ENCODE measurements at regions not wholly inside any gene's neighbourhood (a gene's known extent, or its start where the extent isn't known, plus 50 kb on each side); places are given as distances from the start of the nearest gene placed in this dataset.
"Not testable (repeated sequence)": the region's sequence is repeated elsewhere in the genome, so short reads cannot be mapped to it uniquely, and the experiment has no call there.

DNA sequence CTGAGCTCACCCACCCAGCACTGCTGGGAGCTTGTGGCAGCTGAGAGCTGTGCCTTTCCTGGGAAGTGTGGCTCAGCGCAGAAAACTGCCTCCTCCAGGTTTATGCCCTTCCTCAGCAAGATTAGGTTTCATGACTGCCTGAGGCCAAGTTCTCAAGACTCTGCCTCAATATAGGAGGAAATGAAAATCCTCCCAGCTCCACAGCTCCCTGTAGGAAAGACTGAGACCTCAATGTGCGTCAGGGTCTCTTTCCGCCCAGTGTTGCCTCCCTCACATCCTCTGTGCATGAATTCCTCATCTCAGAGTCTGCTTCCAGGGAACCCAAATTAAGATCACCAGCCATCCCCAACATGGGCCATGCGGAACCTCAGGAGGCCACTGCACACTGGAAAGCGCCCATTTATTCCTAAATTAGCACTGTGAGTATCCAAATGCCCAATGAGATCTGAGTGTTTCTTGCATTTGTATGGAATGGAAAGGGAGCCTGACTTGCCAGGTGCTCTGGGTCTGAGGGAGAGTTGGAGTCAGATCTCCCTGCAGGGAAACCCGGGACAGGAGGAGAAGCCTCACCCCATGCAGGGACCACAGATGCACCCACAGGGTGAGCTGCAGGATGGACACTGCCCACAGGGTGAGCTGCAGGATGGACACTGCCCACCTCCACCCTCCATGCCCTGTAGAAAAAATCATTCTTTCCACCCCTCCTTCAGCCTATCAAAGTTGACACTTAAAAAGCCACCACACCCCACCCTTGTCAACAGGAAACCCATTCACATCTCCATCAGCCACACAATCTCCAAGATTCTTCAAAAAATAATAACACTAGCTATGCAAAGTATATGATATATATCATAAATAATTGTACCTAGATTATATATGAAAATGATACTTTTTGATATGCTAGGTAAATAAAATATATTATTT, 97.4 kb upstream of the IGLL5 start:
- Histone ChIP-seq H3K4me1 (ENCODE audit: control insufficient read depth, low read depth, low read length) (no peaks in the 10 kb centered on the region), H3K9me3 (ENCODE audit: control insufficient read depth, low read depth, low read length) (no peaks in the 10 kb centered on the region), H3K36me3 (ENCODE audit: control insufficient read depth, low read depth, low read length) (no peaks in the 10 kb centered on the region), H3K27me3 (ENCODE audit: control insufficient read depth, insufficient read depth, low read length) (peaks cover 19% of the 10 kb centered on the region), H3K27ac (ENCODE audit: low read length) (no peak overlapping the region), H3K9ac (ENCODE audit: low read length) (no peak overlapping the region), H3K4me3 (ENCODE audit: low read length) (no peak overlapping the region)

DNA sequence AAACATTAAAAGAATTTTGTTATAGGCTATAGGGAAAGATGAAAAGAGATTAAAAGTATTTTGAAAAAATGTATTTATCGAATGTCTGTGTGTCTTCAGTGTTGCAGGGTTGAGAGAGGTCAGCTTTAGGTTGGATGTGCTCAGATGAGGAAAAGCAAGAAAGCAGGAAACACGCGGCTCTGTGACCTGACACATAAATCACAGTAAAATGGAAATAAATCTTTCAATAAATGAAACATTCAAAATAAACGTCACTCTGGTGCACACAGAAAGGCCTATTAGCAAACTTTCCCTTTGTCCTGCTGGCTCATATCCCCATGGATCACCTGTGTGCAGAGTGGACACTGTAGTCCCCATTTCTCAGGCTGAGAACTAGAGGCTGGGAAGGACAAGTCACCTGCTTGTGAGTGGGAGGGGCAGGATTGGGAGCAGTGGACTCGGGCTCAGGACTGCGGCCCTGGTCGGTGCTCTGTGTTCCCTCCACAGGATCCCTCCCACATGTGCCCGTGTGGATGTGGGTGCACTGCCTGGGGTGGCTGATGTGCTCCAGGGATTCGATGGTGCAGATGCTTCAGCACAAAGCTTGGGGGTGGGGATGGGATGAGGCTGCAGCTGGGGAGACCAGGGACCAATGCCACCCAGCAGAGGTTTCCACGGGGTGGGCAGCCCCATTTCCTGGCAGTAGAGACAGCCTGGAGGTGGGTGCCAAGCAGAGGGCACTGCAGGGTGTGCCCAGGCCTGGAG, 96.0 kb upstream of the IGLL5 start:
- Histone ChIP-seq H3K9ac (ENCODE audit: low read length) (no peak overlapping the region), H3K27ac (ENCODE audit: low read length) (no peak overlapping the region), H3K36me3 (ENCODE audit: control insufficient read depth, low read depth, low read length) (no peaks in the 10 kb centered on the region), H3K4me1 (ENCODE audit: control insufficient read depth, low read depth, low read length) (no peaks in the 10 kb centered on the region), H3K9me3 (ENCODE audit: control insufficient read depth, low read depth, low read length) (no peaks in the 10 kb centered on the region), H3K27me3 (ENCODE audit: control insufficient read depth, insufficient read depth, low read length) (peaks cover 26% of the 10 kb centered on the region), H3K4me3 (ENCODE audit: low read length) (no peak overlapping the region)

DNA sequence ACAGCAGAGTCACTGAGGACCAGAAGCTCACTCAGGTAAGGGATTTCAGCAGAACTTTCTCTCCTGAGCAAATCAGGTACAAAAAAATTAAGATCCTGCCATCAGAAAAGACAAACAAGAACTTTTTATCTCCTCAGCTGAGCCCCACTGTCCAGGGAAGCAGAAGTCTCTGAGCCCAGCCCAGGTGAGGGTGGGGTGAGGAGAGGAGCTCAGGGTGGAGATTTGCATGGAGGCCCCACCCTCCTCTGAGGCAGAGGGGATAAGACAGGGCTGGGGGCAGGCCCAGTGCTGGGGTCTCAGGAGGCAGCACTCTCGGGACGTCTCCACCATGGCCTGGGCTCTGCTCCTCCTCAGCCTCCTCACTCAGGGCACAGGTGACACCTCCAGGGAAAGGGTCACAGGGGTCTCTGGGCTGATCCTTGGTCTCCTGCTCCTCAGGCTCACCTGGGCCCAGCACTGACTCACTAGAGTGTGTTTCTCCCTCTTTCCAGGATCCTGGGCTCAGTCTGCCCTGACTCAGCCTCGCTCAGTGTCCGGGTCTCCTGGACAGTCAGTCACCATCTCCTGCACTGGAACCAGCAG, 95.3 kb upstream of the IGLL5 start:
- not testable (repeated sequence) for H3K36me3 ChIP-seq (ENCODE audit: control insufficient read depth, low read depth, low read length); H3K27ac ChIP-seq (ENCODE audit: low read length); H3K9ac ChIP-seq (ENCODE audit: low read length); H3K4me1 ChIP-seq (ENCODE audit: control insufficient read depth, low read depth, low read length); H3K9me3 ChIP-seq (ENCODE audit: control insufficient read depth, low read depth, low read length); H3K4me3 ChIP-seq (ENCODE audit: low read length)
- H3K27me3 ChIP-seq (ENCODE audit: control insufficient read depth, insufficient read depth, low read length), result peaks cover 28% of the 10 kb centered on the region

DNA sequence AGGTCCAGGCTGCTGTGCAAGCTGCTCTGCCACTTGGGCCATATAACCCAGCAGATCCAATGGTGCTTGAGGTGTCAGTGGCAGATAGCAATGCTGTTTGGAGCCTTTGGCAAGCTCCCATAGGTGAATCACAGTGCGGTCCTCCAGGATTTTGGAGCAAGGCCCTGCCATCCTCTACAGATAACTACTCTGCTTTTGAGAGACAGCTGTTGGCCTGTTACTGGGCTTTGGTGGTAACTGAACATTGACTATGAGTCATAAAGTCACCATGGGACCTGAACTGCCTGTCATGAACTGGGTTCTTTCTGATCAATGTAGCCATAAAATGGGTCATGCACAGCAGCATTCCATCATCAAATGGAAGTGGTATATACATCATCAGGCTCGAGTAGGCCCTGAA, 92.0 kb upstream of the IGLL5 start:
- H3K27ac ChIP-seq (ENCODE audit: low read length); H3K36me3 ChIP-seq (ENCODE audit: control insufficient read depth, low read depth, low read length); H3K4me3 ChIP-seq (ENCODE audit: low read length); H3K4me1 ChIP-seq (ENCODE audit: control insufficient read depth, low read depth, low read length); H3K9ac ChIP-seq (ENCODE audit: low read length); H3K9me3 ChIP-seq (ENCODE audit: control insufficient read depth, low read depth, low read length): not testable (repeated sequence)
- H3K27me3 ChIP-seq (ENCODE audit: control insufficient read depth, insufficient read depth, low read length), result peaks cover 44% of the 10 kb centered on the region

DNA sequence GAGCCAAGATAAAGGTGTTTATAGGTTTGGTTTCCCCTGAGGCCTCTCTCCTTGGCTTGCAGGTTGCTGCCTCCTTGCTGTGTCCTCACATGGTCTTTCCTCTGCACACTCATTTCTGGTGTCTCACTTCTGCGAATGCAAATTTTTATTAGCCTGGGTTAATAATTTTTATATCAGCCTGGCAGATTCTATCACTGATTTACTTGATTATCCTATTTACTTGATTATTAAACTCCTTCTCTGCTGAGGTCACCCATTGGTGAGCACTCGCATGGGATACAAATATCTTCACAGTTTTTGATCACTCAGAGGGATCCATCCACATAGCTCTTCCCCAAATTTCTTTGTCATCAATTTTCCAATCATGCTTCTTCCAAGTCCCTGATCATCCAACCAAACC, 90.9 kb upstream of the IGLL5 start:
- H3K27me3 ChIP-seq (ENCODE audit: control insufficient read depth, insufficient read depth, low read length), result peaks cover 47% of the 10 kb centered on the region
- no peaks in the 10 kb centered on the region for H3K36me3 ChIP-seq (ENCODE audit: control insufficient read depth, low read depth, low read length)
- no peak overlapping the region for H3K4me3 ChIP-seq (ENCODE audit: low read length)
- H3K27ac ChIP-seq (ENCODE audit: low read length), result no peak overlapping the region
- no peaks in the 10 kb centered on the region for H3K9me3 ChIP-seq (ENCODE audit: control insufficient read depth, low read depth, low read length)
- H3K4me1 ChIP-seq (ENCODE audit: control insufficient read depth, low read depth, low read length), result no peaks in the 10 kb centered on the region
- no peak overlapping the region for H3K9ac ChIP-seq (ENCODE audit: low read length)

DNA sequence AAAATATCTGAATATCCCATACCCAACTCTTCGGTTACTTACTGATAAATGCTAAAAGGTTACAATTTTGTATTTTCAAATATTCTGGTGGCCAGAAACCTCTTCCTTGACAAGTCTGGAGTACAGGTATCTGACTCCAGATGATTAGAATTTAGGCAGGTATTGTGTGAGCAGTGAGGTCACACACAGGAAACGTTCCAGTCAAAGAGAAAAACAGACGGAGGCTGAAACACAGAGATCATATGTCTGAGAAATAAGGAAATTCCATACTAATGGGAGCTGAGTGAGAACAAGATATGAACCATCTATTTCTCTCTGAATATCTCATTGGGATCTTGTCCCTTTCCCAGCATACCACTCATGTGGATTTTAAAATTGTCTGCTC, 89.4 kb upstream of the IGLL5 start:
- Histone ChIP-seq H3K4me3 (ENCODE audit: low read length) (no peak overlapping the region), H3K27ac (ENCODE audit: low read length) (no peak overlapping the region), H3K36me3 (ENCODE audit: control insufficient read depth, low read depth, low read length) (no peaks in the 10 kb centered on the region), H3K9ac (ENCODE audit: low read length) (no peak overlapping the region), H3K9me3 (ENCODE audit: control insufficient read depth, low read depth, low read length) (no peaks in the 10 kb centered on the region), H3K4me1 (ENCODE audit: control insufficient read depth, low read depth, low read length) (no peaks in the 10 kb centered on the region), H3K27me3 (ENCODE audit: control insufficient read depth, insufficient read depth, low read length) (peaks cover 51% of the 10 kb centered on the region)

DNA sequence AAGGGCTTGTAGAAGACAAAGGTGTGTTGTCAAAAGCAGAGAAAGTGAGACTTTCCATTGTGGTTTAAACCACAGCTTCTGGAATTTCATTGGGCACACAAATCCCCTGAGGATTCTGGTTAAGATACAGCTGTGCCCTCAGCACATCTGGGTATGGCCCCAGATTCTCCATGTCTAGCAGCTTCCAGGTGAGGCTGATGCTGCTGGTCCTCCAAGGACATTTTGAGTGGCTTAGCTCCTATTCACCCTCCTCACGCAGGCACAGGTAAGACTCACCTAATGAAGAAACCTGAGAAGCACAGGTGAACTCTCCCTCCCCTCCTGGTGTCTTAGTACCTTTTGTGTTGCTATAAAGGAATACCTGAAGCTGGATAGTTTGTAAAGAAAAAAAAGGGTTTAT, 88.9 kb upstream of the IGLL5 start:
- H3K27ac ChIP-seq (ENCODE audit: low read length), result no peak overlapping the region
- H3K4me1 ChIP-seq (ENCODE audit: control insufficient read depth, low read depth, low read length), result no peaks in the 10 kb centered on the region
- H3K27me3 ChIP-seq (ENCODE audit: control insufficient read depth, insufficient read depth, low read length), result peaks cover 54% of the 10 kb centered on the region
- H3K9ac ChIP-seq (ENCODE audit: low read length), result no peak overlapping the region
- no peaks in the 10 kb centered on the region for H3K36me3 ChIP-seq (ENCODE audit: control insufficient read depth, low read depth, low read length)
- no peak overlapping the region for H3K4me3 ChIP-seq (ENCODE audit: low read length)
- H3K9me3 ChIP-seq (ENCODE audit: control insufficient read depth, low read depth, low read length), result no peaks in the 10 kb centered on the region

DNA sequence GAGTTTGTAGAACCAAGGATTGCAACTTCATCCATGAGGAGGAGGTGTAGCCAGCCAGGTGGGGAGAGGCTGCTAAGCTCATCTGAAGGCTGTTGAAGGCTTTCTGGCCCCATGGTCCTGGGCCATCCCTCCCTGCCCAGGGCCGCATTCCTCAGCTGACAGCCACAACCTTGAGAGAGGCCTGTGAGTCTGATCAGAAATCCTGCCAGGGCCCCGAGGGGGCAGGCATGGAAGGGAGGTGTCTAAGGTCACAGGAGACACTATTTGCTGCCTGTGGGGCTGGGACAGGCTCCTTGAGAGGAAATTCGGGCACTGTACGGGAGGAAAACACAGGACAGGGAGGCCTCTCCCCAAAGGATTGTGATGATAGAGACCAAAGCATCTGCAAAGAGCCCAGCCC, 88.1 kb upstream of the IGLL5 start:
- Histone ChIP-seq H3K9ac (ENCODE audit: low read length) (no peak overlapping the region), H3K36me3 (ENCODE audit: control insufficient read depth, low read depth, low read length) (no peaks in the 10 kb centered on the region), H3K4me3 (ENCODE audit: low read length) (no peak overlapping the region), H3K4me1 (ENCODE audit: control insufficient read depth, low read depth, low read length) (no peaks in the 10 kb centered on the region), H3K27ac (ENCODE audit: low read length) (no peak overlapping the region), H3K9me3 (ENCODE audit: control insufficient read depth, low read depth, low read length) (no peaks in the 10 kb centered on the region), H3K27me3 (ENCODE audit: control insufficient read depth, insufficient read depth, low read length) (peaks cover 49% of the 10 kb centered on the region)

DNA sequence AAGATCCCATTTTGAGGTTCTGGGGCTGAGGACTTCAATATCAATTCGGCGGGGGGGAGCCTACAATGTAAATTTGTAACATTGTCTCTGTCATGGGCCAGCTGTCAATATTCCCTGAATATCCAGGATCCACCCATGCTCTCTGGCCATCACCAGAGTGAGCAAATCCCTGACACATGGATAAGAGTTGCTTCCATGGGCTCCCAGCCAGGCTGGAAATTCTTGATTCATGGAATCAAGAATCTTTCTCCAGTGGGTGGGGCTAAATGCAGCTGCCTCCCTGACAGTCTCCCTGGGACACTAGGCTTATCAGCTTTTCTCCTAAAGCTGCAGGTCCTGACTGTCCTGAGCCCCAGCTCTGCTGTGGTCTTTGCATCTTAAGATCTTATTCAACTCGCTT, 86.9 kb upstream of the IGLL5 start:
- no peak overlapping the region for H3K9ac ChIP-seq (ENCODE audit: low read length)
- no peak overlapping the region for H3K27ac ChIP-seq (ENCODE audit: low read length)
- H3K4me1 ChIP-seq (ENCODE audit: control insufficient read depth, low read depth, low read length), result no peaks in the 10 kb centered on the region
- H3K9me3 ChIP-seq (ENCODE audit: control insufficient read depth, low read depth, low read length), result no peaks in the 10 kb centered on the region
- H3K27me3 ChIP-seq (ENCODE audit: control insufficient read depth, insufficient read depth, low read length), result peaks cover 50% of the 10 kb centered on the region
- no peak overlapping the region for H3K4me3 ChIP-seq (ENCODE audit: low read length)
- H3K36me3 ChIP-seq (ENCODE audit: control insufficient read depth, low read depth, low read length), result no peaks in the 10 kb centered on the region

DNA sequence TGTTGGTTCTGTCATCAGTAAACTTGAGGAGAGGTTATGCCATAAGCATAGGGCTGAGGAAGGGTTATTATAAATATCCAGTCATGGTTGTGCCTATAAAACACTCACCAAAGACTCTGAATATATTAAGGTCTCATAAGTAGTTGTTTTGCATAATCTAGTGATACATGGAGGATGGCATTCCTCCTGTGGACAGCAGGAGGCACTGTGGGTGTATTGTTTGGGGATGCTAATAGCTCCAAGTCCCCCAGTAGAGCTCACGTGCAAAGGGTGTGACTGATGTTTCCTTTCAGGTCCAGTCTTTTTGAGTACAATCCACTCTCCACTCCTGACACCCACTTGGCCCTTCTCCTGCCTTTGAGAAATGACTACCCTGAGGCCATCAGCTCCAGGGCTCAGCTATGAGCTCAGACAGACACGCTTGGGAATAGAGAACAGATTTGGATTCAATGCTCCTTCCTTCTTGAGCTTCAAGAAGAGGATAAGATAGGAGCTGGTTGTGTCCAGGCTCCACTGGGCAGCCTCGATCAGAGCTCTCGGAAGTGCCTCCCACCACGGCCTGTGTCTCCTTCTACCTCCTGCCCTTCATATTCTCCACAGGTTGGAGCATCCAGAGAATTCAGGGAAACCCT, 85.2 kb upstream of the IGLL5 start:
- Histone ChIP-seq H3K4me1 (ENCODE audit: control insufficient read depth, low read depth, low read length) (no peaks in the 10 kb centered on the region), H3K9ac (ENCODE audit: low read length) (no peak overlapping the region)

DNA sequence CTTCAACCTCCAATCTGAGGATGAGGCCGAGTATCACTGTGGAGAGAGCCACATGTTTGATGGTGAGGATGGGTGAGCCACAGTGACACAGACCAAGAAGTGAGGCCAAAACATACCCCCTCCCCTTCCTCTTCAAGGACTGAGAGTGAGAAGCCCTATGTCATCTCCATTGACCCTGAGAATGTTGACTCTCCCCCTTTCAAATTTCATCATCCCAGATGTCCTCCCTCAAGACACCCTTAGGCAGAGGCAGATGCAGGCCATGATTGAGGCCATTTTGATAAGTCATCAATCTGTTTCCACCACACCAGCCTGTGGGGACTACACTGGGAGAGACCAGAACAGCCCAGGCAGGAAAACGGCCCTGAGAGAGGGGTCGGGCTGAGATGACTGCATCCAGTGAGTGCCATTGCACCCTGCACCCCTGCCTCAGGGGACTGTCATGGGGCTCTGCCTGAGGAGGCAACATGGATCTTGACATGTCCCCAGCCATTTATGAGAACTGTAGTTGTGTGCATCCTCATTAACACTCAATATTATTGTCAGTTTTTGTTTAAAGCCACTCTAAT, 84.2 kb upstream of the IGLL5 start:
- Histone ChIP-seq H3K9me3 (ENCODE audit: control insufficient read depth, low read depth, low read length) (no peaks in the 10 kb centered on the region), H3K27me3 (ENCODE audit: control insufficient read depth, insufficient read depth, low read length) (peaks cover 53% of the 10 kb centered on the region), H3K4me3 (ENCODE audit: low read length) (no peak overlapping the region), H3K27ac (ENCODE audit: low read length) (no peak overlapping the region), H3K9ac (ENCODE audit: low read length) (no peak overlapping the region), H3K4me1 (ENCODE audit: control insufficient read depth, low read depth, low read length) (no peaks in the 10 kb centered on the region), H3K36me3 (ENCODE audit: control insufficient read depth, low read depth, low read length) (no peaks in the 10 kb centered on the region)

More for the DNA sequence above, 85.2 kb upstream of the IGLL5 start:
- Histone ChIP-seq H3K9me3 (ENCODE audit: control insufficient read depth, low read depth, low read length) (no peaks in the 10 kb centered on the region), H3K36me3 (ENCODE audit: control insufficient read depth, low read depth, low read length) (no peaks in the 10 kb centered on the region), H3K4me3 (ENCODE audit: low read length) (no peak overlapping the region), H3K27ac (ENCODE audit: low read length) (no peak overlapping the region), H3K27me3 (ENCODE audit: control insufficient read depth, insufficient read depth, low read length) (peaks cover 57% of the 10 kb centered on the region)
